ENCODE measurements at regions not wholly inside any gene's neighbourhood (a gene's known extent, or its start where the extent isn't known, plus 50 kb on each side); places are given as distances from the start of the nearest gene placed in this dataset.

- no peak overlapping the region for H3K4me3 Mint-ChIP-seq
- ATAC-seq (replicated peaks; ENCODE audit: extremely low read depth, poor library complexity, severe bottlenecking): no peak
These were observed 1170.9 kb downstream of the C4orf33 start for GRCh38 chr4:130266814-130267213.

DNA sequence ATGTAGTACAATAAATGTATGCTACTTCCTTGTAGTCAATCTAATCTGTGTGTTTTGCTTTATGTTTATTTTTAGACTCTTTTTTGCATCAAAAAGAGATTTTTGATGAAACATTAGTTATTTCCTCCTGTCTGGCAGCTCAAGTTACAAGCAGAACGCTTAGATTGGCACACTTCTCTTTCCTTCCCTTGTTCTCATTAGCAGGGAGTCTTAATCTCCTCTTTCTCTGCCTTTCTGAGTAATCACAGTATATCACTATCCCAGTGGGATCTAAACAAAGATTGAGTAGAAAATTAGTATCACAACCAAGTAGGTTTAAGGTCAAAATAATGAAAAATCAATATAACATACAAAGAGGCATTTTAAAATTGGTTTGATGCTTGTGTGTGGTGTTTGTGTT, 1192.6 kb downstream of the C4orf33 start:
- no peak for ATAC-seq (replicated peaks; ENCODE audit: extremely low read depth, poor library complexity, severe bottlenecking)
- no peak for DNase-seq (ENCODE audit: low spot score in 2 of 2)
- H3K9me3 Mint-ChIP-seq: peaks cover 24% of the 10 kb centered on the region
- H3K27ac Mint-ChIP-seq (ENCODE audit: low read depth): no peak overlapping the region
- no peaks in the 10 kb centered on the region for H3K4me1 Mint-ChIP-seq
- no peaks in the 10 kb centered on the region for H3K27me3 Mint-ChIP-seq
- H3K36me3 Mint-ChIP-seq (ENCODE audit: insufficient read depth): no peaks in the 10 kb centered on the region
- no peak overlapping the region for H3K4me3 Mint-ChIP-seq

More at GRCh38 chr4:130266814-130267213, 1170.9 kb downstream of the C4orf33 start:
- Mint-ChIP-seq H3K36me3 (ENCODE audit: insufficient read depth) (no peaks in the 10 kb centered on the region), H3K4me1 (no peaks in the 10 kb centered on the region), H3K9me3 (peaks cover 27% of the 10 kb centered on the region), H3K27me3 (no peaks in the 10 kb centered on the region), H3K27ac (ENCODE audit: low read depth) (no peak overlapping the region)
- DNase-seq (ENCODE audit: low spot score in 2 of 2): no peak

DNA sequence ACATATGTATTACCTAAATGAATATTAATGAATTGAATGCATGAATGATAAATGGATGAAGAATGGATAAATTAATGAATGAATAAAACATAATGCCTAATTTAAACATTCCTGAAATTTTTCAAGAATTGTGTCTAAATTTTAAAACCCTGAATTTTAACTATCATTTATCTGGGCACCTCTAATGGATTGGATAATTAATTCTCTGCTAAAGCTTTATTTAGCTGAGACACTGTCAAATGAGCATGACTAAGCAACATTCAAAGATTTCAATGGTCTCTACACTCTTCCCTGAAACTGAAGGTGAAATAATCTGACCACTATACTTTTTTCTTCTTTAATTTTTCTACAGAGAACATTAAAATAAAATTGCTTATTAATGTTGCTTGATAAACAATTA, 1197.7 kb downstream of the C4orf33 start:
- Mint-ChIP-seq H3K27me3 (no peaks in the 10 kb centered on the region), H3K4me3 (no peak overlapping the region), H3K27ac (ENCODE audit: low read depth) (no peak overlapping the region), H3K9me3 (peaks cover 20% of the 10 kb centered on the region), H3K36me3 (ENCODE audit: insufficient read depth) (no peaks in the 10 kb centered on the region), H3K4me1 (no peaks in the 10 kb centered on the region)
- ATAC-seq (replicated peaks; ENCODE audit: extremely low read depth, poor library complexity, severe bottlenecking) (no peak), DNase-seq (ENCODE audit: low spot score in 2 of 2) (no peak)

DNA sequence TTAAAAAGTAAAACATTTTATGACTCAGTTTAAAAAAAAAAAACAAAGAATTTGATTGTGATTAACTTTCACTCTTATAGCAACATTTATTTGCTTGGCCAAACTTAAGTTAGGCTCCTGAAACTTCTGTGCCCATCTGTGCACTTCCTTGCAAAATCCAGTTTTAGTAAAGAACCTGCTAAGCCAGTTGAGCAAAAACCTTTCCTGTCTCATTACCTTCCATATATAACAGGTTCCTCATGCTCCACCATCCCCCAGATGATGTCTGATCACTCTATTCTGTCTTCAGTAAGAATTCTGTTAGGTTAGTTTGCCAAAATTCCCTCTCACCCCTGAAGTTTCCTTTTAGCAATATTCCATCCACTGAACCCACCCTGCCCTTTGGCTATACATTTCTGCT, 1200.5 kb downstream of the C4orf33 start:
- no peaks in the 10 kb centered on the region for H3K36me3 Mint-ChIP-seq (ENCODE audit: insufficient read depth)
- H3K4me3 Mint-ChIP-seq: no peak overlapping the region
- no peak overlapping the region for H3K27ac Mint-ChIP-seq (ENCODE audit: low read depth)
- ATAC-seq (replicated peaks; ENCODE audit: extremely low read depth, poor library complexity, severe bottlenecking) (no peak), DNase-seq (ENCODE audit: low spot score in 2 of 2) (no peak)
- H3K9me3 Mint-ChIP-seq: peaks cover 17% of the 10 kb centered on the region
- H3K4me1 Mint-ChIP-seq: no peaks in the 10 kb centered on the region
- no peaks in the 10 kb centered on the region for H3K27me3 Mint-ChIP-seq

DNA sequence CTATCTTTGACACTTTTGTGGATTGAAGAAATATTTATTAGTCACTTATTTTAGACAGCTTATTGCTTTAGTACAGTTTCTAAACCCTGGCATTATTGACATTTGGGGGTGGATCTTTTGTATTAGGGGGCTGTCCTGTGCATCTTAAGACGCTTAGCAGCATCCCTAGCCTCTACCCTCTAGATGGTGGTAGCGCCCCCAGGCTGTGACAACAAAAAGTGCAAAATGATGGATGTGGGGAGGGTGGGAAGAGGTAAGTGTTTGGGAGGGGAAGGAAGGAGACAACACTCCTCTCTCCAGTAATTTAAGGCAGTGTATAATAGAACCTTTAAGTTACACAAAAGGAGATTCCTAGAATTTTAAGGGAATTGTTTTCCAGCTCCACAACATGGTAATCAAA, 1210.6 kb downstream of the C4orf33 start:
- Mint-ChIP-seq H3K4me3 (no peak overlapping the region), H3K27ac (ENCODE audit: low read depth) (no peak overlapping the region), H3K27me3 (no peaks in the 10 kb centered on the region), H3K4me1 (no peaks in the 10 kb centered on the region), H3K9me3 (peaks cover 6% of the 10 kb centered on the region), H3K36me3 (ENCODE audit: insufficient read depth) (peaks cover 1% of the 10 kb centered on the region)
- ATAC-seq (replicated peaks; ENCODE audit: extremely low read depth, poor library complexity, severe bottlenecking) (no peak), DNase-seq (ENCODE audit: low spot score in 2 of 2) (no peak)

DNA sequence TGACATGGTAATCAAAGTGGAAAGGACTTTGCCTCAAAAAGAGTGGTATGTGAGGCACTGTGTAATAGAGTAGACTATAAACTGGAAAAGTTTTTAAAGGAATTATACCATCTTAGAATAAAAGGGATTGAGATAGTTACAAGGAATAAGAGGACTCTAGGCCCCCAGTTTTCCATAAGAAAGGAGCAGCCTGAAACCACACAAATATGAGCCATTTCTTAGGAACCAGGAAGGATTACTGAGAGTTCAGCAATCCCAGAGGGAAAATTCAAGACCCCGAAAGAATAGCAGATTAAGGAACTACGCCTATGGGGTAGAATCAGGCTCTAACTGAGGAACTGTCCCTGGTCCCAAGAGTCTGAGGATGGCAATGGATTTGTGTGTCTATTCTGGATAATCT, 1213.3 kb downstream of the C4orf33 start:
- no peaks in the 10 kb centered on the region for H3K27me3 Mint-ChIP-seq
- no peaks in the 10 kb centered on the region for H3K9me3 Mint-ChIP-seq
- no peak overlapping the region for H3K4me3 Mint-ChIP-seq
- H3K36me3 Mint-ChIP-seq (ENCODE audit: insufficient read depth): no peaks in the 10 kb centered on the region
- ATAC-seq (replicated peaks; ENCODE audit: extremely low read depth, poor library complexity, severe bottlenecking) (no peak), DNase-seq (ENCODE audit: low spot score in 2 of 2) (no peak)
- H3K4me1 Mint-ChIP-seq: no peaks in the 10 kb centered on the region
- H3K27ac Mint-ChIP-seq (ENCODE audit: low read depth): no peak overlapping the region

GRCh38 chr4:130322439-130322838, 1226.5 kb downstream of the C4orf33 start:
- no peak for DNase-seq (ENCODE audit: low spot score in 2 of 2)
- H3K4me3 Mint-ChIP-seq: no peak overlapping the region
- H3K4me1 Mint-ChIP-seq: no peaks in the 10 kb centered on the region
- no peak for ATAC-seq (replicated peaks; ENCODE audit: extremely low read depth, poor library complexity, severe bottlenecking)
- H3K36me3 Mint-ChIP-seq (ENCODE audit: insufficient read depth): no peaks in the 10 kb centered on the region
- no peak overlapping the region for H3K27ac Mint-ChIP-seq (ENCODE audit: low read depth)
- H3K27me3 Mint-ChIP-seq: no peaks in the 10 kb centered on the region
- peaks cover 28% of the 10 kb centered on the region for H3K9me3 Mint-ChIP-seq

DNA sequence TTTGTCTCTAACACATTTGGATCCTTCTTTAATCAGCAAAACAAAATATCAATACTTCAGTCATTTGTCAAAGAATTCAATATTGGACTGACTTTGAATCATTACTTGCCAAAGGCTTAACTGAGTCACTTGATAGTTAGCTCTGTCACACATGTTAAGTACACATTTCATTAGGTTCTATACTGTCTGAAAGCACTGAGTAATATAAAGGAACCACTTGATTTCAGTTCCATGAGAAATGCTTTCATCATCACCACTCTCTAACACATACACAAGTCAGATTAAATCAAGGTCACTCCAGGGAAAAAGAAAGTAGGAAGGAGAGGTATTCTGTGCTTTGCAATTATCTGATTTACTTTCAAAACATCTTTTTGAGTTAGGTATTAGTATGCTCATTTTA, 1233.1 kb downstream of the C4orf33 start:
- no peaks in the 10 kb centered on the region for H3K36me3 Mint-ChIP-seq (ENCODE audit: insufficient read depth)
- H3K4me1 Mint-ChIP-seq: no peaks in the 10 kb centered on the region
- no peaks in the 10 kb centered on the region for H3K27me3 Mint-ChIP-seq
- no peak overlapping the region for H3K27ac Mint-ChIP-seq (ENCODE audit: low read depth)
- peaks cover 5% of the 10 kb centered on the region for H3K9me3 Mint-ChIP-seq
- ATAC-seq (replicated peaks; ENCODE audit: extremely low read depth, poor library complexity, severe bottlenecking): no peak
- no peak overlapping the region for H3K4me3 Mint-ChIP-seq
- DNase-seq (ENCODE audit: low spot score in 2 of 2): no peak

DNA sequence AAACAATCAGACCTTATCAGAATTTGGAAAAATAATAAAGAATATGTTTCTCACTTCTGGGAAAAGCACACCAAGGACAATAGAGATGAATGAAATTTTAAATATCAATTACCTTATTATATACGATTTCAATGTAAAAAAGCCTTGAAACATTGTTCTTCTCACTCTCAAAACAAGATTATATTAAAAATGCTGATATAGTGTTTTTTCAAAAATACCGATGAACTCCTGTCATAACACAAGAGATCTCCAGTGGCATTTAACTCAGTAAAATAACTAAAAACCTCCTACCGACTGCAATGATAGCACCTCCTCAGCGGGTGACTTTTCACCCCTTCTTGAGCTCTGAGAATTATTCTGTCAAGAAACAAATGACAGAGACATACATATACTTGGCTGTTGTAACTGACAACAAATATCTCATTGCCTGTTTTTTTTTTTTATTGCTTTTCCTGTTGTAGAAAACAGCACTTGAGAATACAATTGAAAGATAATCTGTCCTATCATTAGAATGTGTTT, 1237.3 kb downstream of the C4orf33 start:
- H3K4me1 Mint-ChIP-seq: no peaks in the 10 kb centered on the region
- ATAC-seq (replicated peaks; ENCODE audit: extremely low read depth, poor library complexity, severe bottlenecking) (no peak), DNase-seq (ENCODE audit: low spot score in 2 of 2) (no peak)
- no peaks in the 10 kb centered on the region for H3K36me3 Mint-ChIP-seq (ENCODE audit: insufficient read depth)
- peaks cover 5% of the 10 kb centered on the region for H3K9me3 Mint-ChIP-seq
- H3K27ac Mint-ChIP-seq (ENCODE audit: low read depth): no peak overlapping the region
- no peaks in the 10 kb centered on the region for H3K27me3 Mint-ChIP-seq
- H3K4me3 Mint-ChIP-seq: no peak overlapping the region

DNA sequence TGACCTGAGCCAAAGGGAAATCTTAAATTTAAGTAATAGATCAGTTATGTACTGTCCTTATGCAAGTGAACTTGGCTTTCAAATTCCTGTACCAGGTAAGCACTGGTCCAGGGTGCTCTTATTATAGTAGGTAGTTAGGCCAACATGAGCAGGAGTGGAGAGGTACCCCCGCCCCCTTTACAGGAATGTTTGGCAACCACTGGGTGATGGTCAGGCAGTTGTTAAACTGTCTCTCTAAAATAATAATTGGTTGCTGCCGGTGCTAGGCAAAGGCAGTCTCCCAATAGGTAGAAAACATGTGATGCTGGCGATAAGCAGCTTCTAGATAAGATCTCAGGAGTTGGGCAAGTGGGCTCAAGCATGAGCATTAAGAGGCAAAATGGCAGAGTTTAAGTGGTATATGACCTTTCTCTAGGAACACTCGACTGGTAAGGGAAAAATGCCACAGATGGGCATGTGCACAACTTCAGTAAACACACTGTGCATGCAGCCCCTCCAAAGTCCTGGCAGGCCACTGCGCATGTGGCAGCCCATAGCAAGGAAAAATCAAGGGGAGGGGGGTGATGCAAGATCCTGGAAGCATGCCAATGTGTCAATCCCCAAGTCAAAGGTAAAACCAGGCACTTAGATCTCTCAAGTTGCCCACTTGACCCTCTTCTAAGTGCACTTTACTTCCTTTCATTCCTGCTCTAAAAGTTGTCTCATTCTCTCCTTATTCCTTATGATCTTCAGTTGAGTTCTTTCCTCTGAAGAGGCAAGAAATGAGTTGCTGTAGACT, 1239.7 kb downstream of the C4orf33 start:
- no peak for ATAC-seq (replicated peaks; ENCODE audit: extremely low read depth, poor library complexity, severe bottlenecking)
- no peak for DNase-seq (ENCODE audit: low spot score in 2 of 2)
- H3K36me3 Mint-ChIP-seq (ENCODE audit: insufficient read depth): no peaks in the 10 kb centered on the region
- no peaks in the 10 kb centered on the region for H3K27me3 Mint-ChIP-seq
- no peaks in the 10 kb centered on the region for H3K4me1 Mint-ChIP-seq
- peaks cover 6% of the 10 kb centered on the region for H3K9me3 Mint-ChIP-seq
- H3K27ac Mint-ChIP-seq (ENCODE audit: low read depth): no peak overlapping the region
- H3K4me3 Mint-ChIP-seq: no peak overlapping the region

GRCh38 chr4:130336585-130337217, 1240.7 kb downstream of the C4orf33 start:
- Mint-ChIP-seq H3K4me1 (no peaks in the 10 kb centered on the region), H3K9me3 (peaks cover 6% of the 10 kb centered on the region), H3K4me3 (no peak overlapping the region), H3K27me3 (no peaks in the 10 kb centered on the region), H3K36me3 (ENCODE audit: insufficient read depth) (no peaks in the 10 kb centered on the region), H3K27ac (ENCODE audit: low read depth) (no peak overlapping the region)
- ATAC-seq (replicated peaks; ENCODE audit: extremely low read depth, poor library complexity, severe bottlenecking): no peak
- no peak for DNase-seq (ENCODE audit: low spot score in 2 of 2)

DNA sequence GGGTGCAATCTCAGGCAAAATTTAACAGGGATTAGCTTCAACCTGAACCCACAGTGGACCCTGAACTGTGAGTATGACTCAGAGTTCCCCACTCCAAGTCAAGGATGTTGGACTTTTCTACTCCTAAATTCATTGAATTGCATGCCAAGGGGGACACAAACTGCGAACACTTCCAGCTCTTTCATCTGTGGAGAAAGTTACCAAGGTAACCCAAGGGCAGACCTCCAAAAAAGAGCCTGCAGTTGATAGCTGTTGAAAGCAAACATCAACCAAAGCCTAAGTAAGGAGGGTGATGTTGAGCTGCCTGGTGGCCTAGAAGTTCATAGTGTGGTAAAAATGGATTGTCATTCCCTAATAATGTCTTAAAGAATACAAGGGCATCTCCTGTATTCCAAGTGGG, 1242.9 kb downstream of the C4orf33 start:
- no peak overlapping the region for H3K4me3 Mint-ChIP-seq
- H3K27me3 Mint-ChIP-seq: no peaks in the 10 kb centered on the region
- no peak overlapping the region for H3K27ac Mint-ChIP-seq (ENCODE audit: low read depth)
- no peaks in the 10 kb centered on the region for H3K4me1 Mint-ChIP-seq
- DNase-seq (ENCODE audit: low spot score in 2 of 2): no peak
- no peak for ATAC-seq (replicated peaks; ENCODE audit: extremely low read depth, poor library complexity, severe bottlenecking)
- peaks cover 6% of the 10 kb centered on the region for H3K9me3 Mint-ChIP-seq
- no peaks in the 10 kb centered on the region for H3K36me3 Mint-ChIP-seq (ENCODE audit: insufficient read depth)

- no peaks in the 10 kb centered on the region for H3K4me1 Mint-ChIP-seq
- no peak overlapping the region for H3K27ac Mint-ChIP-seq (ENCODE audit: low read depth)
- ATAC-seq (replicated peaks; ENCODE audit: extremely low read depth, poor library complexity, severe bottlenecking) (no peak), DNase-seq (ENCODE audit: low spot score in 2 of 2) (no peak)
- H3K36me3 Mint-ChIP-seq (ENCODE audit: insufficient read depth): no peaks in the 10 kb centered on the region
- H3K4me3 Mint-ChIP-seq: no peak overlapping the region
- no peaks in the 10 kb centered on the region for H3K27me3 Mint-ChIP-seq
- peaks cover 10% of the 10 kb centered on the region for H3K9me3 Mint-ChIP-seq
These were observed 1253.8 kb downstream of the C4orf33 start for GRCh38 chr4:130349745-130350144.
